GM13977 (cell line): ENCODE measurements at regions not wholly inside any gene's neighbourhood (a gene's known extent, or its start where the extent isn't known, plus 50 kb on each side); places are given as distances from the start of the nearest gene placed in this dataset.
A peak's percentile ranks its signal among the peaks of the same experiment; 100 is the strongest.

ENCODE experiments used
- DNase-seq: peaks from one replicate; pipeline ENCODE4 v3.0.0; 2012; ENCODE audit warnings: low spot score
- in situ Hi-C: fragments of 300-500 bp; cut with MboI; formaldehyde crosslinking; loops from one replicate; pipeline ENCODE4 v1.12.0; 2022; ENCODE audit warnings: low sequenced_read_pairs, low pct_unique_long_range_greater_than_20kb, mixed read lengths, inconsistent platforms; ENCODE audit not compliant: unreplicated experiment
- TF ChIP-seq, protein P1 (sequence below): IDR thresholded peaks from 2 replicates; pipeline ENCODE4 v1.5.1; 2012; ENCODE audit warnings: mild to moderate bottlenecking, control low read depth; ENCODE audit not compliant: insufficient read depth; ENCODE audit errors: extremely low read depth, missing control alignments

DNA sequence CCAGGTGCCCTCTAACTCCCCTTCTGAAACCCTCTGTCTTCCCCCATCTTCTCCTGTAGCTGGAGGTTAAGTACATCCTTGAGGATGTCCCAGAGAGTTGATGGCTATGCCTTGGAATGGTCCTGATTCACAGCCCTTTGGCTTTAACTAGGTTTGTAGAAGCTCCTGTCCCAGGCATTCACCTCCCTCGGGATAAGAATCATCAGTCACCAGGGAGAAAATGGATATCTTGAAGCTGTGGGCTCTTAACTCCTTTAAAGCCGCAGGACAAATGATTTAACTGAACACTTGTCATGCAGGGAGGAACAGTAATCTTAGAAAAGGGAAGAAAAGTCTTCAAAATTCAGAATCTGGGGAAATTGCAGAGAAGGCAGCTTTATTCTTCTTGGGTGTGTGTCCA is 139.9 kb downstream of the PSAT1 start:
- DNase-seq: no peak
- in situ Hi-C loops: no loop called here
- TF ChIP-seq, protein P1, sequence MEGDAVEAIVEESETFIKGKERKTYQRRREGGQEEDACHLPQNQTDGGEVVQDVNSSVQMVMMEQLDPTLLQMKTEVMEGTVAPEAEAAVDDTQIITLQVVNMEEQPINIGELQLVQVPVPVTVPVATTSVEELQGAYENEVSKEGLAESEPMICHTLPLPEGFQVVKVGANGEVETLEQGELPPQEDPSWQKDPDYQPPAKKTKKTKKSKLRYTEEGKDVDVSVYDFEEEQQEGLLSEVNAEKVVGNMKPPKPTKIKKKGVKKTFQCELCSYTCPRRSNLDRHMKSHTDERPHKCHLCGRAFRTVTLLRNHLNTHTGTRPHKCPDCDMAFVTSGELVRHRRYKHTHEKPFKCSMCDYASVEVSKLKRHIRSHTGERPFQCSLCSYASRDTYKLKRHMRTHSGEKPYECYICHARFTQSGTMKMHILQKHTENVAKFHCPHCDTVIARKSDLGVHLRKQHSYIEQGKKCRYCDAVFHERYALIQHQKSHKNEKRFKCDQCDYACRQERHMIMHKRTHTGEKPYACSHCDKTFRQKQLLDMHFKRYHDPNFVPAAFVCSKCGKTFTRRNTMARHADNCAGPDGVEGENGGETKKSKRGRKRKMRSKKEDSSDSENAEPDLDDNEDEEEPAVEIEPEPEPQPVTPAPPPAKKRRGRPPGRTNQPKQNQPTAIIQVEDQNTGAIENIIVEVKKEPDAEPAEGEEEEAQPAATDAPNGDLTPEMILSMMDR: no peak

DNA sequence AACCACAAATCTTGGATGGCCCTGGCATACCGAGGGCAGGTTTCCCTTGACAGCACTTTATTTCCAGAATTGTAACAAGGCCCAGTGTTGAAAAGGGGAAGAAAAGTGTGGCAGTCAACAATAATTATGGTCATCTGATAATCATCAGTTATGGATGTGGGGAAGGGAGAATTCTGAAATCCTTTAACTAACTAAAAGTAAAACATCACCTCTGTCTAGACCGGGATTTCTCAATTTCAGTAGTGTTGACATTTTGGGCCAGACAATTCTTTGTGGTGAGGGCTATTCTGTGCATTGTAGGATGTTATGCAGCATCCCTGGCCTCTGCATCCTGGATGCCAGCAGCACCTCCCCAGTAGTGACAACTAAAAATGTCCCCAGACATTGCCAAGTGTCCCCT is 140.4 kb downstream of the PSAT1 start:
- in situ Hi-C loops: no loop called here
- TF ChIP-seq, protein P1: no peak
- DNase-seq: no peak

DNA sequence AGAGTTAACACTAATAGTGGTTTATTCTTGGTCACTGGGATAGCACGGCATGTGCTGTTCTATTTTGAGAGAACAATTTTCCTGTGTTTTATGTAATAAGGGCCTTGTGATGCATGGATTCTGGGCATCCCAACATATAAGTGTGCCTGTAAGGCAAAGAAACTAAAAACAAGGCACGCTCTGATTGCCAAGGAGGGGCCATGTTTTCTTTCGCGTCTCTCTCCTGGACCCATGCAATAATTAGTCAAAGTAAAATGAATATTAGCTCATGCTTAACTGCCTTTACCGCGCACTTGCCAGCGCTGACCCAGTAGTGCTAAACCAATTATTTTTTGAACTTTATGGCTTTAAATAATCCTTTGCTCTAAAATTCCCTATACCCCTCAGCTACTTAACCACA is 140.9 kb downstream of the PSAT1 start:
- TF ChIP-seq, protein P1: no peak
- in situ Hi-C loops: no loop called here
- DNase-seq: no peak

DNA sequence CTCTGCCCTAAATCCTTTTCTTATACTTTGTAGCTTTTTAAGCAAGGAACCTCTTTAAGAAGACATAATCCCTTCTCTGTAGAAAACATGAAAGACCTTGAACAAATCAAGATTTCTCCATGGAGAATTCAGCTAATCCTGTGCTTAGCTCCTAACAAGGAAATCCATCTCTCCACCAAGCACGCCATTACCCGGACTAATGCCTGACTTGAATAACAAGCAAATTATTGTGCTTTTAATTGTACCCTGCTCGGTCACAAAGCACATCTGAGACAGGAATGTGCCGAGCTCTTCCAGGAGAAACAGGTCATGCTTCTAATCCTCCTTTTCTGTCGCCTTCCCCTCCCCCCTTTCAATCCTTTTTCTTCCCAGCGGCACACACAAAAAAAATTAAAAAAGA is 141.3 kb downstream of the PSAT1 start:
- TF ChIP-seq, protein P1: no peak
- no peak for DNase-seq
- in situ Hi-C loops: no loop called here

GRCh38 chr9:78438780-78439179 is 141.9 kb downstream of the PSAT1 start:
- no peak for DNase-seq
- TF ChIP-seq, protein P1: no peak
- in situ Hi-C loops: no loop called here

DNA sequence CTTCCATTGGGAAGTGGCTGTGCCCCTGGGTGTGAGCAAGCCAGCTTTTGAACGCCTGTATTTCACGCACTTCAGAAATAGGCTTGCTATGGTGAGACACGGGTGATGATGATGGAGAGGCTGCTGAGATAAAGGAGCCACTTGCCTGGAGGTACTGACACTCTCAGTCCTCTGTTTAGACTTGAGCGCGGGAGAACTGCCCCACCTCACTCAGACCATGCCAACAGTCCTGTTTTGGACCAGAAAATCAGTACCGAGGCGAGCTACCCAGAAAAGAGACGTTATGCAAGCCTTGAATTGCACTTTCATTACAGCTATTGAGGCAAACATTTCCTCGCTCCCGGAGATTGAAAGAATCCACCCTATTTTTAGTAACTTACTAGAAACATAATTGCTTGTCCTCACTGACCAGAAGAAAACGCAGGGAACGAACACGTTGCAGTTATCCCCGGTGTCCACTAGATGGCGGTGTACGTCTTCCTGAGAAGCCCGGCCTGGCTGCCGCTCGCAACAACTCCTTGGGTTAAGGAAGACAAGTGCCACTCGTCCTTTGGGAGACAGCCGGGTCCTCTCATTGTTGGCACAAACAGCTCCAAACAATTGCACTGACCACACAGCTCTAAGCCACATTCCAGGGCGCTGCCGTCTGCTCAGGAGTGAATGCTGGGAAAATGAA is 142.4 kb downstream of the PSAT1 start:
- in situ Hi-C loops: no loop called here
- DNase-seq: peak; percentile 85
- TF ChIP-seq, protein P1: peak; percentile 91
